ENCODE measurements at regions not wholly inside any gene's neighbourhood (a gene's known extent, or its start where the extent isn't known, plus 50 kb on each side); places are given as distances from the start of the nearest gene placed in this dataset.

DNA sequence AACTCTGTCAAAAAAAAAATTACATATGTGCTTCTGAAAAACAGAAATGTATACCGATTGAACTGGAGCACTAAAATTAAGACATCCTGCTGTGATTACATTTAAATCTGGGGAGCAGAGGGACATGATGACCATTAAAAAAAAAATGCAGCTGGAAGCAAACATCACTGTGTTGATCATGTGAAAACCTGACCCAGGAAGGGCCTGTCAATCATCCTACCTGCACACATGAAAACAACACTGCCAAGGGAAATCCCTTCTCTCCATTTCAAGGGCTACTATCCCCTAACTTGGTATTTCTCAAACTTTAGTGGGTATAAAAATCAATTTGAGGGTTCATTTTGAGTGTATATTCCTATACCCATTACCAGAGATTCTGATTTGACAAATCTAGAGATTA is 719.9 kb upstream of the CBLB start:
- intact Hi-C loops (cut with DNase I): no loop called here
- DNase-seq: no peak

DNA sequence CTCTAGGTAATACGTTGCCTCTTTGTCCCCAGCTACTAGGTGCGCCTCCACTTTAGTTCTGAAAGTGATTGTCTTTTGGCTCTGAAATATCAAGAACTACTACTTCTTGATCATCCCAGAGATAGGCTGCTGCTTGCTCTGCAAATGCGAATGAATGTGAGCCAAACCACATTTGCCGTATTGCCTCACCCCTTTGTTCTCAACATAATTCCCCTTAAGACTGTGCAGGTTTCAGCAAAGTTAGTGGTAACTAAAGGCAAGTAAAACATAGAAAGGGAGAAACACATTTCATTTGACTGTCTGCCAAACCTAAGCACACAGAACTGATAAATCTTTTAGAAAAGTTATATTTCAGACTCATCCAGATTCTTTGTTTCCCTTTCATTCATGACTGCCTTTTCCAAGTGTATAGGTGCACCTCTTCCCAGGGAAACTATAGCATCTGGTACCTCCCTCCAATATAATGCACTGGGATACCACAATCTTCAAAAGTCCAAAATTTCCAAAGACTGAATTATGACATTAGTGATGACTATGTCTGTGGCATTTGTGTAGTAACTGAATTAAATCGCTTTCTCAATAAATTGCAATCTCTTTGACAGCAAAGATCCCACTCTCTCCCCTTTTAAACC is 720.6 kb upstream of the CBLB start:
- Histone ChIP-seq H3K4me1 (no peaks in the 10 kb centered on the region), H3K36me3 (no peaks in the 10 kb centered on the region), H3K27ac (no peak overlapping the region), H3K9me3 (no peaks in the 10 kb centered on the region), H3K4me3 (replicated peaks in 1 of 3) (no peak overlapping the region), H3K27me3 (no peaks in the 10 kb centered on the region)
- DNase-seq: no peak
- TF ChIP-seq POLR2A (IDR thresholded peaks at IDR 0.05): no peak
- no peak for TF ChIP-seq CTCF (IDR thresholded peaks at IDR 0.05)
- intact Hi-C loops (cut with DNase I): no loop called here
- 89 to 90% methylated on average over 5 of the region's 5 CpGs for WGBS, 2 donors

More for the DNA sequence above, 719.9 kb upstream of the CBLB start:
- Histone ChIP-seq H3K27me3 (no peaks in the 10 kb centered on the region), H3K4me1 (no peaks in the 10 kb centered on the region), H3K27ac (no peak overlapping the region), H3K4me3 (replicated peaks in 1 of 3) (no peak overlapping the region), H3K36me3 (no peaks in the 10 kb centered on the region), H3K9me3 (no peaks in the 10 kb centered on the region)
- TF ChIP-seq POLR2A (IDR thresholded peaks at IDR 0.05): no peak
- TF ChIP-seq CTCF (IDR thresholded peaks at IDR 0.05): no peak
- 92 to 96% methylated on average over 1 of the region's 1 CpG for WGBS, 2 donors

DNA sequence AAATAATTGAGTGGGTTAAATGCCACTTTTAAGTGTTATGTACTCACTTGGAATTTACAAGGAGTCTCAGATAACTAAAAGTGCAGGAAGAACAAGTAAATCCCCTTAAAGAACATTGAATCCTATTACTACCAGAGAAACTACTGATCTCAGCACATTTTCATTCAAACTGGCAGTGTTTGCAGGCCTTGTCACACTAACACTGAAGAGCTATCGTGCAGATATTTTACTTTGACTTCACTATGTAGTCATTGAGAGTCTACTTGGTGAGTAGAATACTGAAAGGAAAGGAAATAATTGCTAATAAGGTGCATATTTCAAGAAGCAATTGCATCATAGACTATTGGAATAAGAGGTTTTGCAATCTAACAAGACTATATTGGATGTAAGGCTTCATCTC is 721.4 kb upstream of the CBLB start:
- Histone ChIP-seq H3K4me1 (no peaks in the 10 kb centered on the region), H3K9me3 (no peaks in the 10 kb centered on the region), H3K36me3 (no peaks in the 10 kb centered on the region), H3K27ac (no peak overlapping the region), H3K27me3 (no peaks in the 10 kb centered on the region), H3K4me3 (replicated peaks in 1 of 3) (no peak overlapping the region)
- 40 to 45% methylated on average over 1 of the region's 1 CpG for WGBS, 2 donors
- TF ChIP-seq POLR2A (IDR thresholded peaks at IDR 0.05): no peak
- TF ChIP-seq CTCF (IDR thresholded peaks at IDR 0.05): no peak
- DNase-seq: no peak
- intact Hi-C loops (cut with DNase I): no loop called here

GRCh38 chr3:106593381-106593780 is 724.6 kb upstream of the CBLB start:
- no peaks in the 10 kb centered on the region for H3K4me1 ChIP-seq
- intact Hi-C loops (cut with DNase I): no loop called here
- DNase-seq: no peak
- H3K9me3 ChIP-seq: no peaks in the 10 kb centered on the region
- no peak overlapping the region for H3K4me3 ChIP-seq (replicated peaks in 1 of 3)
- no peak overlapping the region for H3K27ac ChIP-seq
- no peaks in the 10 kb centered on the region for H3K27me3 ChIP-seq
- TF ChIP-seq POLR2A (IDR thresholded peaks at IDR 0.05): no peak
- TF ChIP-seq CTCF (IDR thresholded peaks at IDR 0.05): no peak
- WGBS, 2 donors: 88 to 93% methylated on average over 2 of the region's 2 CpGs
- no peaks in the 10 kb centered on the region for H3K36me3 ChIP-seq

DNA sequence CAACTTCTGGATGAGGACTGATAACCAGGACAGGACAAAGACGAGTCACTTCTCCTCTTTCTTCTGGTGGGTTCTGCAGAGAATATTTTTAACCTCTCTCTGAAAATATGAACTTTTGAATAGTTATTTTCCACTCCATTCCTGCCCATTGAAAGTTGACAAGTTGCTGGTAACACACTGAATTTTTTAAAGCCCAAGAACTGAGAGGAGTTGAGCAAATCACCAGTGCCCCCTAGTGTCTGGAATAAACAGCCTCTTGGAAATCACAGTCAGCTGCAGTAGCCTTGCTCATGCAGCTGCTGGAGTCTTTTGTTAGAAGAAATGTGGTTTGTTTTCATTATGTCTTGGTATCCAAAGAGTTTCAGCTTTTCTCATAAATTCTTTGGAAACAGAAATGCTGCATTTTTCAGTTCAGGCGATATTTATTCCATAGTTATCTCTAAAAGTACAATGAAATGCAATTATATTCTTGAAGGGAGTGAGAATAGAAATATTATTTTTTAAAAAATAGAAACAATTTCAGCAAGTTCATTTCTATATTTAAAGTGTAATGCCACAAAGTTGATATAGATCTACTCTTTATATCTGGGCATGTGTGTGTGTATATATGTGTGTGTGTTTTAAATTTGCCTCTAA is 741.0 kb upstream of the CBLB start:
- 20 to 22% methylated on average over 2 of the region's 2 CpGs for WGBS, 2 donors
- Histone ChIP-seq H3K27ac (no peak overlapping the region), H3K4me3 (replicated peaks in 1 of 3) (no peak overlapping the region), H3K9me3 (no peaks in the 10 kb centered on the region), H3K36me3 (no peaks in the 10 kb centered on the region), H3K4me1 (no peaks in the 10 kb centered on the region), H3K27me3 (no peaks in the 10 kb centered on the region)
- TF ChIP-seq POLR2A (IDR thresholded peaks at IDR 0.05) (no peak), CTCF (IDR thresholded peaks at IDR 0.05) (peak; percentile 48 to 83 (median 61))
- DNase-seq: peak; percentile 30 to 47
- intact Hi-C loops (cut with DNase I): no loop called here
